DMS79 treated with DMSO at 0.1 percent for 48 hours (cell line): ENCODE measurements at regions not wholly inside any gene's neighbourhood (a gene's known extent, or its start where the extent isn't known, plus 50 kb on each side); places are given as distances from the start of the nearest gene placed in this dataset.
A peak's percentile ranks its signal among the peaks of the same experiment; 100 is the strongest.
"Not testable (repeated sequence)": the region's sequence is repeated elsewhere in the genome, so short reads cannot be mapped to it uniquely, and the experiment has no call there.

ENCODE experiments used
- DNase-seq: peaks from one replicate; lab custom pipeline; 2025; lab: John Stamatoyannopoulos, UW

DNA sequence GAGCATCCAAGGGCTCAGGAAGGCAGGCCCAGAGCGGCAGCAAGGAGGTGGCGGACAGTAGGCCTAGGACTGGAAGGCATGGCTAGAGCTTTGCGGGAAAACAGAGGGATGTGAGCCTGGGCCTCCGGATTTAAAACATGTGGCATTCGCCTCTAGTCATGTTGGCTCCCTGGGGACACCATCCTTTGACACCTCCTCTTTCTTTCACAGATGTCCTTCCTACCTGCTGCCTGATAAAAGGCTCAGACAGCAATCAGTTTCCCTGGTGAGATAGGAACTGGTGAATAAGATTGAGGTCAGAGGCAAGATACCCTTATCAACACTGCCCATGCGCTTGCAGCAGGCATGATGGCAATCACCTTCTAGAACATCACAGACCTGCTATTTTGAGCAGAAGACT, 277.6 kb downstream of the SIPA1L2 start:
- no peak for DNase-seq

- DNase-seq: no peak
These were observed 278.6 kb downstream of the SIPA1L2 start for GRCh38 chr1:232351335-232351734.

DNA sequence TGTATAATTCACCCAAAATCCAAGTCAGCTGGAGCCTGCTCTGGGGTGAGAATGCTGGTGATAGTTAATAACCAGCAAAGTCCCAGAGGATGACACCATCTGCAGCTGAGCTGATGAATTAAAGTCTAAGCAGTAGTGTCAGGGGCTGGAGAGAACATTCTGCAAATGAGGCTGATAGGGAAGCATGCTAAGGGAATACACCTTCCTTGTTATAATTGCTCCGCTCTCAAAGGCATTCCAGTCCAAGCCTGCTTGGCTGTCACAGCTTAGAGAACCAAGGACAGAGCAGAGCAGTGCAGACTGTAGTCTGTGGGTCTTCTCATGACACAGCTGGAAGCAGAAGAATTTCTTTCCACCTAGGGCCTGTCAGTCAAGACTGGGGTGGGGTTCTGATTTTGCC, 283.1 kb downstream of the SIPA1L2 start:
- DNase-seq: no peak

DNA sequence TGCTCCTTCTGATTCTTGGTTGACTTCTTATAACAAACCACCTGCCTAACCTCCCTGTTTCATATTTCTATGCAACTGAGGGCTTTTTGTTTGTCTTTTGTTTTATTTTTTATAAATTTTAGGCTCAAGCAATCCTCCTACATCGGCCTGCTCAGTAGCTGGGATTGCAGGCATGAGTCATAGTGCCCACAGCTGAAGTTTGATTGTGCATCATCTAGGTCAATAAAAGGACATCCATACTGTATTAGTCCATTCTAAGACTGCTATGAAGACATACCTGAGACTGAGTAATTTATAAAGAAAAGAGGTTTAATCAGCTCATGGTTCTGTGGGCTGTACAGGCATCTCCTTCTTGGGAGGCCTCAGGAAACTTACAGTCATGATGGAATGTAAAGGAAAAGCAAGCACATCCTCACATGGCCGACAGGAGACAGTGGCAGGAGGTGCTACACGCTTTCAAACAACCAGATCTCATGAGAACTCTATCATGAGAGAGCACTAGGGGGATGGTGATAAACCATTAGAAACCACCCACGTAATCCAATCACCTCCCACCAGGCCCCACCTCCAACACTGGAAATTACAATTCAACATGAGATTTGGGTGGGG, 285.0 kb downstream of the SIPA1L2 start:
- no peak for DNase-seq

DNA sequence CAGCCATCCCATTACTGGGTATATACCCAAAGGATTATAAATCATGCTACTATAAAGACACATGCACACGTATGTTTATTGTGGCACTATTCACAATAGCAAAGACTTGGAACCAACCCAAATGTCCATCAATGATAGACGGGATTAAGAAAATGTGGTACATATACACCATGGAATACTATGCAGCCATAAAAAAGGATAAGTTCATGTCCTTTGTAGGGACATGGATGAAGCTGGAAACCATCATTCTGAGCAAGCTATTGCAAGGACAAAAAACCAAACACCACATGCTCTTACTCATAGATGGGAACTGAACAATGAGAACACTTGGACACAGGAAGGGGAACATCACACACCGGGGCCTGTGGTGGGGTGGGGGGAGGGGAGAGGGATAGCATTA, 285.7 kb downstream of the SIPA1L2 start:
- DNase-seq: not testable (repeated sequence)

DNA sequence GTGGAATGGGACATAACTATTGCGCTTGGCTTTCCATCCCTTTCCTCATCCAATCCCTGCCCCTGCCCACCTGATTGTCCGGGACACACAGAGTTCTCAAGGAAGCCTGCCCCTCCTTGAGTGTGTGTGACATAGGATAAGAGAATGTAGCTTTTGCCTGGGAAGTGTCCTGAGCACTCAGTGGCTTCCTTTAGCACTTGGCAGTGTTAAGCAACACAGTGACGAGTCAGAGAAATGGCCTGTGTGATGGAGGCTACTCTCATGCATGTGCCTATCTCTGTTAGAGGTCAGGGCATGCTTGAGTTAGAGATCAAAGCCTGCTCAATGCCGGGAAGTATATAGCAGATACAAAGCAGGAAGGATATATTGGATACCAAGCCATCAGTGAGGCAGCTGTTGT, 289.5 kb downstream of the SIPA1L2 start:
- no peak for DNase-seq

DNA sequence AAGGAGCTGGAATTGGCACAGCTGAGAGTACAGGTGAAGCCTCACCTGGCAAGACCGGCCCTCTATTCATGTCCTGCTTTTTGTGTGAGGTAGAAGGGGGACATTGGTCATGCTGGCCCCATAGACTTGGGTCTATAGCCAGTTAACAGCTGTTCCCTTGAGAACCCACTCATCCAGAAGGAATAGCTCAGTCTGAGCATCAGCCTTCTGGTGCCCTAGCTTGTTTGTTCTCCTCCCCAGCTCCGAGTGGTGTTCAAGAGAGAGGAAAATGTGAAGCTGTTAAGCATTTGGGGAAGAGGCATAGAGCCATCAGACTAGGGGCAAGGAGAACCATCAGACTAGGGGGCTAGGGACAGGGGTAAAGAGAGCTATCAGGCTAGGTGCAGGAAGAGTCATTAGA, 290.9 kb downstream of the SIPA1L2 start:
- peak; percentile 37 for DNase-seq

DNA sequence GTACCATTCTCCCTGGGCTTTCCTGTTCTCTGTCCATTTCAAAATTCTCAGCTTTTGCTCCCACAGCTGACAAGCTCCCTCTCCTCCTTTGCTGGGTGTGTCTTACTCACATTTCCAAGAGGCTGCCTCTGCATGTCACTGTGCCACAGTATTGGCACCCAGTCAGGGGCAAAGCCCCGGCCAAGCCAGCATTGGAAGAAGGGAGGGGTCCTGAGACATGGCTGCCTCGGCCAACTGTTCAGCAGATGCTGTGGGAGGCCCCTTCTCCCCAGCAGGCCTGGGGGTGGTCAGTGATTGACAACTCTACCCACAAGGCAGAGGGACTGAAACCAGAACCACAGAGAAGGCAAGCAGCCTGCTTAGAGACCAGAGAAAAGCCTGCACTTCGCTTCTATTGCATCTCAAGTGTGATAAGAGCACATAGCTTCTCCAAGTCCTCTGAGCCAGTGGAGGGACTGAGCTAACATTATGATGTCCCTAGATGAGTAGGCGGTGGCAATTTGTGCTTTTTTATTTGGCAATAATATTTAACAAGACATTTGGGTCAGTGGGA, 294.1 kb downstream of the SIPA1L2 start:
- DNase-seq: peak; percentile 62

DNA sequence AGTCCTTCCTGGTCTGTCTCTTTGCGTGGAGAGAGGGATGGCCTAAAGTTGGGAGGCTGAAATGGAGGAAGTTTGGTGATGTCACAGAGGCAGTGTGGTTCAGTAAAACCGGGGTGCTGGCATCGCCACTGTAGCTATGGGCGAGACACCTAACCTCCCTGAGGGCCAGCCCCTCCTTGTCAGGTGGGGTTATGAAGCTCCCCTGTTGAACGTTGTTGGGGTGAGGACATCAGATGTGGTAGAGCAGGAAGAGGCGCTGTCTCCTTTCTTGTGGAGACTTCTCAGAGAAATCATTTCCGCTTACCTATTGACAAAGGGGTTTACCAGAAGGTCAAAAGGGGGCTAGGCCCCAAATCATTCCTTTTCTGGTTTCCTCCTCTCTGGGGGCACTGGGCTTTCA, 294.7 kb downstream of the SIPA1L2 start:
- no peak for DNase-seq

DNA sequence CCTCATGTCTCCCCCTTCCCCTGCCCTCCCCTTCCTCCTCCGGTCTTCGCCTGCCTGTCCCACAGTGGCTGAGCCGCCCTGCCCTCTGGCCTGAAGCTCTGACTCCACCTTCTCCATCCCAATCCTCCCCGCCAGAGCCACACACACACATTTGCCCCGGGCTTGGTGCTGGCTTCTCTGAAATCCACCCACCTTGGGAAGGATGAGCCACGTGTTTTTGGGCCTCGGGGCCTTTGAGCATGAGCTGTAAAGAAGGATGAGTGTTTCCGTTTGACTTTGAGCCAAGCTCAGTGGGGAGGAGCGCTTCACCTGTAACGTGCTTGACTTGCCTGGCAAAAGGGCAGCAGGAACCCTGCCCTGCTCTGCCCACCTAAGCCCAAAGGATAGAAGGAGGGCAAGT, 295.1 kb downstream of the SIPA1L2 start:
- DNase-seq: peak; percentile 67

GRCh38 chr1:232334246-232334645, 295.7 kb downstream of the SIPA1L2 start:
- DNase-seq: no peak

GRCh38 chr1:232333419-232333767, 296.5 kb downstream of the SIPA1L2 start:
- peak; percentile 82 for DNase-seq

GRCh38 chr1:232332710-232333418, 297.1 kb downstream of the SIPA1L2 start:
- peak; percentile 82 for DNase-seq

GRCh38 chr1:232329103-232329813, 300.7 kb downstream of the SIPA1L2 start:
- DNase-seq: no peak

- no peak for DNase-seq
These were observed 301.3 kb downstream of the SIPA1L2 start for GRCh38 chr1:232328486-232329102.

DNA sequence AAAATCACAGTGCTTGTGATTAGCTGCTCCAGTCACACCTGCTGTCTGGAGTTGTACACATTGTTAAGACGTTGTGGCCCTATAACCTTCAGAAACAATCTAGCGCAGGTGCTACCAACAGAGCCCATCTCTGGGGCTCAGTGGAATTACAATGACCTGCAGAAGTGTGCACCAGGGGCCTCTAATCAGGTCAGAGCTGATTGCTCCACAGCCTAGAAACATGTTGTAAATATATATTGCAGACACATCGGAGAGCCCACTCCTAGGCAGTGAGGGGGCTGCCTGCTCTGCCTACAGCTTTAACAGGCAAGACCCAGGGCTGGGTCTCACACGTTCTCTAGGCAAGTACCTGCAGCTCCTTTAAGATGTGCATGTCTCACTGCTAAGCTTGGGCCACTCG, 302.0 kb downstream of the SIPA1L2 start:
- peak; percentile 69 for DNase-seq

DNA sequence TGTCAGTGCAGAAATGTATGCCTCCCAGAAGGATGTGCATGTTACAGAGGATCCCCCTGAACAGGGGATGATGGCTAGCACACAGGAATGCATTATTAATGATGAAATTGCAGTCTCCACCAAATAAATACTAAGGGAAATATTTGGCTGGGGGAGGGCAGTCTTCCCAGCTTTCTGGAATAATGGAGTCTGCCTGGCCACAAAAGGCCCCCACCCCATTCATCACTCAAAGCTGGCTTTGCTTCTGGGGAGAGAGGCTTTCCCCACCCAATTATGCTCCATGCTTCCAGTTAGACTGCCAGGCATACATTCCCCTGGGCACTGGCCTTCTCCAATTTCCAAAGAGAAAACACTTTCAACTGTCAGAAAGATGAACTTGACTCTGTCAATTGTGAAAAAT, 302.7 kb downstream of the SIPA1L2 start:
- peak; percentile 55 for DNase-seq

- peak; percentile 97 for DNase-seq
These were observed 307.7 kb downstream of the SIPA1L2 start for GRCh38 chr1:232322162-232322734.

- DNase-seq: peak; percentile 80
These were observed 310.3 kb downstream of the SIPA1L2 start for GRCh38 chr1:232319518-232320210.

GRCh38 chr1:232319072-232319471, 310.9 kb downstream of the SIPA1L2 start:
- peak; percentile 88 for DNase-seq

DNA sequence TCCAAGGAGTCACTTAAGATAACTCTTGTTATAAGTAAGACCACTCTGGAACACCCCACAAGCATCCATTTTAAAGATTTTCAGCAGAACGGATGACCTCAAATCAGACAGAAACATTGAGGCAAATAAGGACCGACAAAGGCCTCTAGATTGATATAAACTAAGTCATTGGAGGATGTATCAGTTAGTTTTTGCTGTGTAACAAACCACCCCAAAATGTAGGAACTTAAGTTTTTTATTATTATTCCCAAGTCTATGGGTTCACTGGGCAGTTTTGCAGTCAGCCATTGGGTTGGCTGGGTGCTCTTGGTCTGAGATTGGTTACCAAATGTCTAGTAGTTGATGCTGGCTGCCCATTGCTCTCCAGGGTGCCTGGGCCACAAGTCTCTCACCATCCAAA, 311.8 kb downstream of the SIPA1L2 start:
- no peak for DNase-seq

GRCh38 chr1:232317350-232317749, 312.6 kb downstream of the SIPA1L2 start:
- DNase-seq: no peak
